Ovary (tissue), 3 donors: ENCODE measurements at regions not wholly inside any gene's neighbourhood (a gene's known extent, or its start where the extent isn't known, plus 50 kb on each side); places are given as distances from the start of the nearest gene placed in this dataset.
"Not testable (repeated sequence)": the region's sequence is repeated elsewhere in the genome, so short reads cannot be mapped to it uniquely, and the experiment has no call there.

Experiments used
- CTCF ChIP-seq, 3 donors: fragments of 450-650 bp in 2 of 3; fragments of 200-600 bp in 1 of 3; IDR thresholded peaks; one replicate each; pipeline versions ENCODE4 v1.5.1 to v1.8.0; 2016 to 2022; ENCODE audit warnings: antibody characterized with exemption in 3 of 3, mild to moderate bottlenecking in 1 of 3
- POLR2A ChIP-seq: fragments of 450-650 bp; IDR thresholded peaks from one replicate; pipeline ENCODE4 v1.6.1; 2017; ENCODE audit warnings: antibody characterized with exemption, mild to moderate bottlenecking, moderate library complexity
- donor health status: DM: no; HTN: no; CAD: no.

- not testable (repeated sequence) for TF ChIP-seq CTCF (IDR thresholded peaks at IDR 0.05); POLR2A
Observed at GRCh38 chr5:158446761-158447160, 587.8 kb upstream of the CLINT1 start.
